ENCODE measurements at regions not wholly inside any gene's neighbourhood (a gene's known extent, or its start where the extent isn't known, plus 50 kb on each side); places are given as distances from the start of the nearest gene placed in this dataset.
"Not testable (repeated sequence)": the region's sequence is repeated elsewhere in the genome, so short reads cannot be mapped to it uniquely, and the experiment has no call there.

DNA sequence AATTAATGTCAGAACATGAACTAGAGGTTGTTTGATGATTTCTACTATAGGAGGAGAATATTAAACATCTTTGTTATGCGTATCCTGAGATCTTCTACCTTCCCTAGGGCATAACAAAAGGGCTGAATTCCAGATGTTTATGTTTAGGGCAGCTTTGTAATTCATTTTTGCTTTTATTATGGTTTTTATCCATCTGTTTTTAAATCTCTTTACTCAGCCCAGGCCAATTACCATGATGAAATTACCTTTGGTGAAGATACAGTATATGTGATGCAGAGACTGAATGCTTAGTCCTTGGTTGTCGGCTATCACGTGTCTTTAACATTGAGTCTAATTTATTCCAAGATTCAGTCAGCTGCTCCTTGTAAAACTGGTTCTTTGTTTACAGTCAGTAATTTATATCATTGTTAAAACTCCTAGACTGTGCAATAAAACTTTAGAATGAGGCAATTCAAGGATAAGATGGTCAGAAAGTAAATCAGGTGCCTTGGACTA is 176.9 kb downstream of the CTH start:
- TF ChIP-seq, protein P1, sequence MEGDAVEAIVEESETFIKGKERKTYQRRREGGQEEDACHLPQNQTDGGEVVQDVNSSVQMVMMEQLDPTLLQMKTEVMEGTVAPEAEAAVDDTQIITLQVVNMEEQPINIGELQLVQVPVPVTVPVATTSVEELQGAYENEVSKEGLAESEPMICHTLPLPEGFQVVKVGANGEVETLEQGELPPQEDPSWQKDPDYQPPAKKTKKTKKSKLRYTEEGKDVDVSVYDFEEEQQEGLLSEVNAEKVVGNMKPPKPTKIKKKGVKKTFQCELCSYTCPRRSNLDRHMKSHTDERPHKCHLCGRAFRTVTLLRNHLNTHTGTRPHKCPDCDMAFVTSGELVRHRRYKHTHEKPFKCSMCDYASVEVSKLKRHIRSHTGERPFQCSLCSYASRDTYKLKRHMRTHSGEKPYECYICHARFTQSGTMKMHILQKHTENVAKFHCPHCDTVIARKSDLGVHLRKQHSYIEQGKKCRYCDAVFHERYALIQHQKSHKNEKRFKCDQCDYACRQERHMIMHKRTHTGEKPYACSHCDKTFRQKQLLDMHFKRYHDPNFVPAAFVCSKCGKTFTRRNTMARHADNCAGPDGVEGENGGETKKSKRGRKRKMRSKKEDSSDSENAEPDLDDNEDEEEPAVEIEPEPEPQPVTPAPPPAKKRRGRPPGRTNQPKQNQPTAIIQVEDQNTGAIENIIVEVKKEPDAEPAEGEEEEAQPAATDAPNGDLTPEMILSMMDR (IDR thresholded peaks at IDR 0.05) = no peak

DNA sequence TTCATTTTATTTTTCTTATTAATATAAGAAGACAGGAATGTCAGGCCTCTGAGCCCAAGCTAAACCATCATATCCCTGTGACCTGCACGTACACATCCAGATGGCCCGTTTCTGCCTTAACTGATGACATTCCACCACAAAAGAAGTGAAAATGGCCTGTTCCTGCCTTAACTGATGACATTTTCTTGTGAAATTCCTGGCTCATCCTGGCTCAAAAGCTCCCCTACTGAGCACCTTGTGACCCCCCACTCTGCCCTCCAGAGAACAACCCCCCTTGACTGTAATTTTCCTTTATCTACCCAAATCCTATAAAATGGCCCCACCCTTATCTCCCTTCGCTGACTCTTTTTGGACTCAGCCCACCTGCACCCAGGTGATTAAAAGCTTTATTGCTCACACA is 182.5 kb downstream of the CTH start:
- H3K4me3 Mint-ChIP-seq; H3K27ac Mint-ChIP-seq; H3K27me3 Mint-ChIP-seq (ENCODE audit: low read depth, poor library complexity); H3K9me3 Mint-ChIP-seq; DNase-seq; H3K36me3 Mint-ChIP-seq (ENCODE audit: low read depth); H3K4me1 Mint-ChIP-seq: not testable (repeated sequence)

More for the DNA sequence above, 176.9 kb downstream of the CTH start:
- H3K4me1 Mint-ChIP-seq = peaks cover 9% of the 10 kb centered on the region
- H3K9me3 Mint-ChIP-seq = no peaks in the 10 kb centered on the region
- DNase-seq = no peak
- no peak overlapping the region for H3K27ac Mint-ChIP-seq
- H3K36me3 Mint-ChIP-seq (ENCODE audit: low read depth) = no peaks in the 10 kb centered on the region
- no peaks in the 10 kb centered on the region for H3K27me3 Mint-ChIP-seq (ENCODE audit: low read depth, poor library complexity)
- no peak overlapping the region for H3K4me3 Mint-ChIP-seq

DNA sequence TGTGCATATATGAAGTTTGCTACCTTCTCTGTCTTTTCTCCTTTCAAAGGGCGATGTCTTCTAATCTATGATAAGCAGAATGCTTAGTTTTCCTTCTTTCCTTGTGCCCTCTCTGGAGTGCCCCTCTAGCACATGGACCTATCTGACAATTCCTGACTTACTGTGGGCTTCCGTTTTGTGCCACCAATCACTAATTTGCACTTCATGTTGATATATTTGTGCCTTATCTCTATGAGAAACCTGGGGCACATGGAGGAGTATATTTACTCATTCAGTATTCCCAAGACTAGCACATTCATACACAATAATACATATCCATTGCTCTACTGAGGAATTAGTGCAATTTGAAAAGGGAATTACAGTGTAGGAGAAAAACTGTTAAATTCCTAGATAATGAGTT is 197.7 kb downstream of the CTH start:
- Mint-ChIP-seq H3K36me3 (ENCODE audit: low read depth) (no peaks in the 10 kb centered on the region), H3K27ac (no peak overlapping the region), H3K4me1 (no peaks in the 10 kb centered on the region), H3K9me3 (no peaks in the 10 kb centered on the region), H3K4me3 (no peak overlapping the region), H3K27me3 (ENCODE audit: low read depth, poor library complexity) (no peaks in the 10 kb centered on the region)
- TF ChIP-seq, protein P1 (IDR thresholded peaks at IDR 0.05) = no peak
- no peak for DNase-seq

DNA sequence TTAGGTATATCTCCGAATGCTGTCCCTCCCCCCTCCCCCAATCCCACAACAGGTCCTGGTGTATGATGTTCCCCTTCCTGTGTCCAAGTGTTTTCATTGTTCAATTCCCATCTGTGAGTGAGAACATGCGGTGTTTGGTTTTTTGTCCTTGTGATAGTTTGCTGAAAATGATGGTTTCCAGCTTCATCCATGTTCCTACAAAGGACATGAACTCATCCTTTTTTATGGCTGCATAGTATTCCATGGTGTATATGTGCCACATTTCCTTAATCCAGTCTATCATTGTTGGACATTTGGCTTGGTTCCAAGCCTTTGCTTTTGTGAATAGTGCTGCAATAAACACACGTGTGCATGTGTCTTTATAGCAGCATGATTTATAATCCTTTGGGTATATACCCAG is 199.1 kb downstream of the CTH start:
- not testable (repeated sequence) for DNase-seq; H3K9me3 Mint-ChIP-seq; H3K36me3 Mint-ChIP-seq (ENCODE audit: low read depth); H3K27me3 Mint-ChIP-seq (ENCODE audit: low read depth, poor library complexity); H3K4me3 Mint-ChIP-seq; H3K4me1 Mint-ChIP-seq; H3K27ac Mint-ChIP-seq

DNA sequence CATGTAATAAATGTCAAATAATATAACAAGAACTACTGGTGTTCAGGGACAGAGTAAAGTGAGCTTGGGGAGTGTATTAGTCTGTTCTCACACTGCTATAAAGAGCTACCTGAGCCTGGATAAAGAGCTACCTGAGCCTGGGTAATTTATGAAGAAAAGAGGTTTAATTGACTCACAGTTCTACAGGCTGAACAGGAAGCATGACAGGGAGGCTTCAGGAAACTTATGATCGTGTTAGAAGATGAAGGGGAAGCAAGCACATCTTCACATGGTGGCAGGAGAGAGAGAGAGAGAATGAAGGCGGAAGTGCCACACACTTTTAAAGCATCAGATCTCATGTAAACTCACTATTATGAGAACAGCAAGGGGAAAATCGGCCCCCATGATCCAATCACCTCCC is 205.9 kb downstream of the CTH start:
- no peak for DNase-seq
- Mint-ChIP-seq H3K27me3 (ENCODE audit: low read depth, poor library complexity) (peaks cover 5% of the 10 kb centered on the region), H3K27ac (no peak overlapping the region), H3K4me3 (no peak overlapping the region), H3K4me1 (no peaks in the 10 kb centered on the region), H3K36me3 (ENCODE audit: low read depth) (no peaks in the 10 kb centered on the region), H3K9me3 (peaks cover 3% of the 10 kb centered on the region)
- TF ChIP-seq, protein P1 (IDR thresholded peaks at IDR 0.05) = no peak

DNA sequence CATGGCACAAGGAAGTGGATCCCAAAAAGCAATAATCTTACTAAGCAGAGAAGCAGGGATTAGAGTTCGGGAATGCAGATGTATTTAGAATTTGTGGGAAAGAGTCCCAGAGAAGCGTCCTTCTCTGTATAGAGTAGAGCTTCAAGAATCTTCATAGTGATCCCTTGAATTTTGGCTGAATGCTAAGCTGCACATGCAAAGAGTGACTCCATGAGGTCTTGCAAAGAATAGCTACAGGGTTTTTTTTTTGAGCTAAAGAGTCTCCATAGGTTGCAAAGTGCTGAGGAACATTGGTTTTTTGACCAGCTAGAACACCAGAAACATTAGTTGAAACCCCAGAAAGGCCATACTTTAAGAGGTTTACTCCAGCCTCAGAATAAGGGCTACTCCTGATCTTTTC is 206.7 kb downstream of the CTH start:
- Mint-ChIP-seq H3K27ac (no peak overlapping the region), H3K36me3 (ENCODE audit: low read depth) (no peaks in the 10 kb centered on the region), H3K9me3 (peaks cover 3% of the 10 kb centered on the region), H3K4me1 (no peaks in the 10 kb centered on the region), H3K27me3 (ENCODE audit: low read depth, poor library complexity) (peaks cover 5% of the 10 kb centered on the region), H3K4me3 (no peak overlapping the region)
- DNase-seq = no peak
- TF ChIP-seq, protein P1 (IDR thresholded peaks at IDR 0.05) = no peak

DNA sequence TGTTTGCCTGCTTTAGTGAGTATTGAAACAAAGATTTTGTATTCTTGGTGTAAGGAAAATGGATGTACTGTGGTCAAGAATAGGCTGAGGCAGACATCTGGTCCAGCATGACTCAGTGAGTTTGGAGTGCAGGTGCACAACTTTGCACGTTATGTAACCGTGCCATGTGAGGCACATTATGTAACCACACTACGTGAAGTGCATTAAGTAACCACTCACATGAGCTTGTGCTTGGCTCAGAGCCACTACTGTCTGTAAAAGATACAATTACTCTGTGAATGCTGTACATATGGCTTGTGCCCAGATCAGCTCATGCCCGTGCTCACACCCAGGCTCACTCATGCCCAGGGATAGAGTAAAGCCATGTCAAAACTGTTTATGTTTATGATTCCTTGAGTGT is 216.8 kb downstream of the CTH start:
- TF ChIP-seq, protein P1 (IDR thresholded peaks at IDR 0.05) = no peak
- peaks cover 3% of the 10 kb centered on the region for H3K9me3 Mint-ChIP-seq
- H3K27me3 Mint-ChIP-seq (ENCODE audit: low read depth, poor library complexity) = peaks cover 4% of the 10 kb centered on the region
- no peaks in the 10 kb centered on the region for H3K4me1 Mint-ChIP-seq
- no peaks in the 10 kb centered on the region for H3K36me3 Mint-ChIP-seq (ENCODE audit: low read depth)
- H3K4me3 Mint-ChIP-seq = no peak overlapping the region
- no peak overlapping the region for H3K27ac Mint-ChIP-seq
- no peak for DNase-seq

All from nephron progenitor cell (in vitro differentiated cells).